ENCODE measurements at regions not wholly inside any gene's neighbourhood (a gene's known extent, or its start where the extent isn't known, plus 50 kb on each side); places are given as distances from the start of the nearest gene placed in this dataset.
"Not testable (repeated sequence)": the region's sequence is repeated elsewhere in the genome, so short reads cannot be mapped to it uniquely, and the experiment has no call there.

DNA sequence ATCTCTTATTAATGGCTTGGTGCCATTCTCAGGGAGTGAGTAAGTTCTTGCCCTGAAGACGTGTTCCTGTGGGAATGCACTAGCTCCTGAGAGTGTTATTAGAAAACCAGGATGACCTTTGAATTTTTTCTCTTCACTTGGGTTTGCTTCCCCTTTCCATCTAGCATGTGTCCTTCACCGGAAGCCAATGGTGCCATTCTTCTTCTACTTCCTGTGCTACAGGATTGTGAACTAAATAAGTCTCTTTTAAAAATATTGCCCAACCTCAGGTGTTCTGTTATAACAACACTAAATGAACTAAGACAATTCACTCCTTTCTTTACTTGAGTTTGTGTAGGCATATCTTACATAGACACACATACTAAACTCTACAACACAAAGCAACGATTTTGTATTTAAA lies 447.0 kb downstream of the SOX11 start:
- DNase-seq (ENCODE audit: low read depth in 2 of 2) = no peak

GRCh38 chr2:6139916-6140315 lies 447.7 kb downstream of the SOX11 start:
- DNase-seq (ENCODE audit: low read depth in 2 of 2) = no peak

DNA sequence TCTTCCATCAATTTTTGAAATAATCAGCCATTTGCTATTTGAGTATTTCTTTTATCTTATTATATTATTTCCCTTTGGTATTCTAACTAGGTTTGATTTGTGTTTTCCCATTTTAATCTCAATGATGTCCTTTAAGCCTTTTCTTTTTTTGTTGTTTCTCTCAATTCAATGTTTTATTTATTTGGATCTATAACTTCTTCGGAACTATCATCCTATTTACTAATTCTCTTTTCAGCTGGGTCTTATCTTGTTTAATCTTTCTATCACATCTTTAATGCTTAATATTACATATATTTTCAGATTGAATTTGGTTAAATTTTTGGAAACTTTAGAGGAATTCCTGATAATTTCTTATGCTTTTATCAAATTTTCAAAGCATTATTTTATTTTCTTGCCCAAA lies 448.3 kb downstream of the SOX11 start:
- no peak for DNase-seq (ENCODE audit: low read depth in 2 of 2)

- DNase-seq (ENCODE audit: low read depth in 2 of 2) = no peak
These were observed 451.6 kb downstream of the SOX11 start for GRCh38 chr2:6143812-6144211.

DNA sequence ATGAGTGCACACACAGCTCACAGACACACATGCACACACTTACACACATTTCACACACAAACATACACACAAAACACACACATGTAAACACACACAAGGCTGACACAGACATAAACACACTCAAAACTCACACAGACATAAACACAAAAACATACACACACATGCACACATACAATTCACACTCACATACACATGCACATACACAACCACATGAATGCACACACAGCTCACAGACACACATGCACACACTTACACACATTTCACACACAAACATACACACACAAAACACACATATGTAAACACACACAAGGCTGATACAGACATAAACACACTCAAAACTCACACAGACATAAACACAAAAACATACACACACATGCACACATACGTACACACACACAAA lies 455.0 kb downstream of the SOX11 start:
- DNase-seq (ENCODE audit: low read depth in 2 of 2) = not testable (repeated sequence)

GRCh38 chr2:6148882-6149281 lies 456.7 kb downstream of the SOX11 start:
- DNase-seq (ENCODE audit: low read depth in 2 of 2) = no peak

DNA sequence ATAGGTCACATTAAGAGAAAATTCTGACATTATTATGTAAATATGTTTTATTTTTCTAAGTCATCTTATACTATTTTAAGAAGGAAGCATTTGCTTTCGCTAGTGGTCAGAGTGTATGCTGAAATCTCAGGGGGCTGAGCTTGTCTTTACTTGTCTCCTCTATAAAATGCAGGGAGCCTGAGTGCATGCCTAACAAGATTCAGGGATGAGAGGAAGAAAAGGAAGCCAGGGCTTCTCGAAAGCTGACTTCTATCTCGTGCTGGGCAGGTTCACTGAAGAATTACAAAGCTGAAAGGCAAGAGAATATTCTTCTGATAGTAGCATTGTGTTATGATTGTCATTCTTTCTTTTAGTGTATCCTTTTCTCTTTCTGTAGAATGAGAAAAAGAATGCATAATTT lies 467.4 kb downstream of the SOX11 start:
- no peak for DNase-seq (ENCODE audit: low read depth in 2 of 2)

- DNase-seq (ENCODE audit: low read depth in 2 of 2) = no peak
These were observed 471.7 kb downstream of the SOX11 start for GRCh38 chr2:6163932-6164331.

DNA sequence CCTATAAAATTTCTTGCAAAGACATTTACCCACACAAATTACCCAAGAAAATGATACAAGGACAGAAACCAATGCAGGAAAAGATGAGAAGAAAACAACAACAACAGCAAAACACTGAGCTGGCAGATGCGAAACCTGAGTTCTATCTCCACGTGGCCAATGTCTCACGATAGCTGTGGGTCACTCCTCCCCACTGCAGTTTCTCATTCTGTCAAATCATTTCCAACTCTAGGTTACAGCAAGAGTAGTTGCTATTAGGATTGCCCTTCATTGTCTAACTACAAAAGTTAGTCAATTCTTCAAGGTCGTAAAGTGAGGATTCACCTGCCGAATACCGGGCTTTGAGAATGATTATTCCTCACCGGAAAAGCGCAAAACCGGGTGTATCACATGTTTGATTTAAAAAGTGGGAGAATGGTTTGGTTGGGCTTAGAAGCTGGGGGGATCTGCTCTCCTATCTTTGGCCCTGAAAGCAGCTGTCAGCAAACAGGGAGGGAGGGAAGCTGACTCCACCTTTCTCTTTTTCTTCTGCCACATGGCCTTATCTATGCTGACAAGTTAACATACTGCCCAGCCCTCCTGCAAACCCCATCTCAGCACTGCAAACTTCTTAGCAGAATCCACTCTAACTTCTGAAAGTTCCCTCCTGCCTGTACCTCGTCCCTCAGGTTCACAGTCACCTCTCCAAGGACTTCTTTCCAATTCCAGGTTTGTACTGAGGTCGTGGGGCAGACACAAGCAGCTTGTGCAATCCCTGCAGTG lies 473.0 kb downstream of the SOX11 start:
- DNase-seq (ENCODE audit: low read depth in 2 of 2) = no peak

DNA sequence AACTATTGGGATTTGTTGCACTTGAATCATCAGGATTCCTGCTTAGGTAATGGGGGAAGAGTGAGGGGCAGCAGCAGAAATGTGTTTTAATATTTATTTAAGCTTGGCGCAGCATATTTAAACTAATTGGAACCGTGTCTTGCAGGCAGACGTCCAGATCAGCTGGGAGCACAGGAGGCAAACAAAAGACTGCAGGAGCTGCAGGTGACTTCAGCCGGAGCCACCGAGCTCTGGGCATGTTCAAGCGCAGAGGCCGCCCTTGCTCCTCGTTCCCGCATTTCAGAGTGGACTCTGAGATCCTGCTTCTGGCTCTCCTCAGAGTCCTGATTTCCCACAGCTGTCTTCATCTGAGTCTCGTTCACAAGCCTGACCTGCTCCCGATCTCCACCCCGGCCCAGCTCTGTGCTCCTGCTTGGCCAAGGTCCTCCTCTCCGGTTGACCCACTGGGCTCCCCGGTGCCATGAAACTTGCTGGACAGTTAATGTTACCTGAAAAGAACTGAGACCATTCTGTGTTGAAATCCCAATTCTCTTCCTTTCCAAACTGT lies 475.5 kb downstream of the SOX11 start:
- no peak for DNase-seq (ENCODE audit: low read depth in 2 of 2)

- no peak for DNase-seq (ENCODE audit: low read depth in 2 of 2)
These were observed 476.3 kb downstream of the SOX11 start for GRCh38 chr2:6168485-6168884.

DNA sequence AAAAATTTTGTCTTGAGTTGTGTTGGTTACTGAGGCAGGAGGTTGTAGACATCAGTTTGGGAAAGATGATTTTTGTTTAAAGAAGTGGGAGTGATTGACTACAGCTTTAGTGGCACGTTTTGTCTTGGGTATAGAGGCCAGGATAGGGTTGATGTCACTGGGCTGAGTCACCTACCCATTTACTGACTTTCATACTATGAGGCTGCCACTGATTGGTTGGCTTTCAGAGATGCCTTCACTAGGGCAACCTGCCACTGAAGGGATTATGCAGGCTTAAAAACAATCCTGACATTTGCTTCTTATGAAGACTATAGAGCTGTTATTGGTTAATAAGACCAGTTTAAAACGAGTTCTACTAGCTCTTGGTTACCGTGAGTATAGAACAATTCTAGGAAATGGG lies 479.1 kb downstream of the SOX11 start:
- no peak for DNase-seq (ENCODE audit: low read depth in 2 of 2)

DNA sequence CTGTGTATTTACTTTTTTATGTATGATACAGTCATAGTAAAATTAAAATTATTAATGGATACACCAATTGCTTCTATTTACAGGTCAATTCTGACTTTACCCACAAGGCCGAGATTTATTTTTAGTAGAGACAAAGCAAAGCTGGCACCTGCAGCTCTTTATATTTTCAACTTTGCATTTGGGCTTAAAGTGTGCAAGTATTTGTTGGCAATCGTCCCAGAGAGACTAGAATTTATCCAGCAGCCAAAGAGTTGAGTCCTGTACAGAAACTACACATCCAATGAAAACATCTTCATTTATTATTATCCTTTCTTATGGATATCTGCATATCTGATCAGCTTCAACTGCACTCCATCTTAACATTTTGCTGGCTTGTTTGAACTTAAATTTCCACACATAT lies 485.6 kb downstream of the SOX11 start:
- no peak for DNase-seq (ENCODE audit: low read depth in 2 of 2)

DNA sequence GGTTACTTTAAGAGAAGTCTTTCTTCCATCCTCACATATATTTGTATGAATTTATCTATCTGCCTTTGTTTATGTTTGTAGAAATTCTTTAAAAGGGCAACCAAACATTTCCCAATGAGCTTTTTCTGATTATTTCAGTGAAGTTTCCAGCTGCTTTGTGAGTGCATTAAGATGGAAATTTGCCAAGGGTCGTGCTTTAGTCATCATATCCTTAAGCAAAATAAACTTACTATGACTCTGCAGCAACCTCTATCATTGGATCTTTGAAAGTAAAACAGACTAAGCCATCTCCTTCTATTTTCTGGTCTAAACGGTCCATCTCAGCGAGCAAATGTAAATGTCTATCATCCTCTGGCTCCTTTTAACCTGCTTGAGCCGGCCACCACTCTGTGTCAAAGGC lies 489.3 kb downstream of the SOX11 start:
- no peak for DNase-seq (ENCODE audit: low read depth in 2 of 2)

DNA sequence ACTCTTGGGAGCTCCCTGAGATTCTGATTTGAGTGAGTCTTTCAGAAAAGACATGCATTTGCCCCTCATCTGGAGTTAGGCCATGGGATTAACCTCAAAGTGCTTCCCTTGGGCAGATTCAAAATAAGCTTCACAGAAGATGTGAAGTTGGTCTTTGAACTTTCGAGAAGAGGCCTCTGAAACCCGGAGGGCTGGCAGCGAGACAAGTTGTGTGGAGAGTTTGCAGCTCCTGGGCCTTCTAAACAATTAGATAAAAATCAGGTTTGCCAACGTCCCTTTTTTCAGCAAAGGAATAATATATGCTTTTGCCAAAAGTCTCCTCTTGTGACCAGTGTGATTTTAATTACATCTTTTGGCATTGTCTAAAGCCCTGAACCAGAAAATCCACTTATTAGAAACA lies 489.7 kb downstream of the SOX11 start:
- no peak for DNase-seq (ENCODE audit: low read depth in 2 of 2)

- no peak for DNase-seq (ENCODE audit: low read depth in 2 of 2)
These were observed 491.0 kb downstream of the SOX11 start for GRCh38 chr2:6183226-6183625.

DNA sequence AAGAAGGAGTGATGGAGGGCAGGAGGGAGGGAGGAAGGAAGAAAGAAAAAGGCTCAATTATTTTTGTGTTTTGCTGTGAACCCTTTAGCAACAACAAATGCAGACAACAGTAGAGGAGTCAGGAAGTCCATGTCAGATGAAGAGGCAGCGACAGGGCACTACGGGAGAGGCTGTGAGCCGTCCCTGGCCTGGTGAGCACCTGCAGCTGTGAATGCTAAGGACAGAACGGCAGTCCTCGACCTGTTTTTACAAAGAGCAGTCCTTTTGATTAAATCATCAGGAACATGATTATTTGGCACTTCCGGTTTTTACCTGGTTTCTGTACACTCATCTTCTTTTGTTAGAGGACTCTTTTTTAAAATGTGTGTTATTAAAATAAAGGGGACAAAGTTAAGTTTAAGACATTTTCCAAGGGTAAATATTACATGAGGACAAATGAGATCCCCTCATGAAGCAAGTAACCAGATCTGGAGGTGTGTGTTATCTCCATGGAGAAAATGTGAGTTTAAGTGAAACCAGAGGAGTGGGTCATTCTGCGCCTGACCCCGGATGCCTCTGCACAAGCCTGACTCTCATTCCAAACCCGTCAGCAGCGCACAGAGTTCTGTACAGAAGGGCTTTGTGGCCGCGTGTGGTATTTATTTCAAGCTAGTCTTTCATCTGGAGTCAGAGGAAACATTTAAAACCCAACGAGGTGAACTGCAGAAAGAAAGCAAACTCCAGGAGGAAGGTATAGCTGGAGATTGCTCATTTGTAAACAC lies 492.5 kb downstream of the SOX11 start:
- DNase-seq (ENCODE audit: low read depth in 2 of 2) = no peak

DNA sequence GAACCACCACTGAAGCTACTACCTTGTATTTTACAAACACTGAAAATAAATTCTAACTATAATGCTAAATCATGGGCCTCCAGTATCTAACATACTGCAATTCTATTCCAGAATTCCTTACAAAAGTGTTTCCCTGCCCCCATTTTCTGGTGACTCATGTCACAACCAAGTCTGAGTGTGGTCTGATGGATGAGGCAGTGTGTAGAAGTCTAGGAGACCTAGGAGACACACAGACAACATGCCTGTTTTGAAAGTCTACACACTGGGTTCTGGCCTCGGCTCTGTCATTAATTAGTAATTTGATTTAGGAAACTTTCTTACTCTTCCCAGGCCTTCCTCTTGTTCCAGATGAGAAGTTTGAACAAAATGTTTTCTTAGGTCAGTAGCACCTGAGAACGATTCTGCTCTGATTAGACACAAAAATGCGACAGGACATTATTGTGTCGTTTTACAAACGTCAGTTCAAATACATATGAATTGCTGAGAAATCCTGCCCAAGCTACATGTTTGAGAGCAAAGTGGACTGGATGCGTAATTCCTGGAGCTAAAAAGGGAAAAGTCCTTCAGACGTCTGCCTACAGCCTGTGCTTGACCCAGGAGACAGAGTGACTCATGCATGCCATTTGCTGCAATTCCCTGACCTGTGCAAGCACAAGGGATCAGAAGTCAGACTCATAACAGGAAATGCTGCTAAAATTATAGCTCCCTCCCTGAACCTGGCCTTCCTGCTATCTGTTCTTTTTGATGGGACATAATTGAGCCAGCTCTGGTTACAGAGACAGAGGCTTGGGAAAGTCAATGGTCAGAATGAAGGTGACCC lies 494.4 kb downstream of the SOX11 start:
- no peak for DNase-seq (ENCODE audit: low read depth in 2 of 2)

GRCh38 chr2:6196449-6196848 lies 504.3 kb downstream of the SOX11 start:
- DNase-seq (ENCODE audit: low read depth in 2 of 2) = no peak

DNA sequence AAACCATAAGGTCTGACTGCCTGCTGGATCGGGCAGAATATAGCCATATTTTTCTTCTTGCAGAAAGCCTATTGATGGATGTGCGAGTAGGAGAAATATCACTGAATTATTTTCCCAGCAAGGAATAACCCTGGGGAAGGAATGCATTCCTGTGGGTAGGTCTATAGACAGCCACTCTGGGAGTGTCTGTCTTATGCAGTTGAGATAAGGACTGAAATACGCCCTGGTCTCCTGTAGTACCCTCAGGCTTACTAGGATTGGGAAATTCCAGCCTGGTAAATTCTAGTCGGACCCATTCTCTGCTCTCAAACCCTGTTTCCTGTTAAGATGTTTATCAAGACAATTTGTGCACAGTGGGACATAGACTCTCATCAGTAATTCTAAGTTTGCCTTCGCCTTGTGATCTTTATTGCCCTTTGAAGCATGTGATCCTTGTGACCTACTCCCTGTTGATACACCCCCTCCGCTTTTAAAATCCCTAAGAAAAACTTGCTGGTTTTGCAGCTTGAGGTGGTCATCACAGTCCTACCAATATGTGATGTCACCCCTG lies 506.3 kb downstream of the SOX11 start:
- not testable (repeated sequence) for DNase-seq (ENCODE audit: low read depth in 2 of 2)

GRCh38 chr2:6202756-6203155 lies 510.6 kb downstream of the SOX11 start:
- no peak for DNase-seq (ENCODE audit: low read depth in 2 of 2)

Data from stimulated activated CD8-positive, alpha-beta memory T cell treated with anti-CD3 and anti-CD28 coated beads, Interleukin-2, amount 100 ng/mL, for 48 hours (primary cell).